HL-60 (cell line): ENCODE measurements at regions not wholly inside any gene's neighbourhood (a gene's known extent, or its start where the extent isn't known, plus 50 kb on each side); places are given as distances from the start of the nearest gene placed in this dataset.
"Not testable (repeated sequence)": the region's sequence is repeated elsewhere in the genome, so short reads cannot be mapped to it uniquely, and the experiment has no call there.

ENCODE experiments used
- DNase-seq, 2 experiments: peaks; one replicate each; pipeline ENCODE4 v3.0.0-alpha.2; 2010 to 2020; ENCODE audit warnings: low read depth in 1 of 2, low spot score in 1 of 2
- H3K27ac ChIP-seq: fragments of 250-450 bp; sonication (Bioruptor Pico); replicated peaks from 2 replicates; pipeline ENCODE4 v1.5.1; 2020; ENCODE audit warnings: mild to moderate bottlenecking, moderate library complexity
- H3K27me3 ChIP-seq: fragments of 250-450 bp; sonication (Bioruptor Pico); 2 replicates; pipeline ENCODE4 v1.5.1; 2021; ENCODE audit warnings: mild to moderate bottlenecking, moderate library complexity; ENCODE audit not compliant: insufficient read depth, poor library complexity, severe bottlenecking
- H3K4me3 ChIP-seq: replicated peaks from 2 replicates; pipeline ENCODE4 v1.5.1; 2011; ENCODE audit warnings: mild to moderate bottlenecking, control low read depth, low read length; ENCODE audit not compliant: insufficient read depth
- GABPA ChIP-seq: IDR thresholded peaks from 2 replicates; pipeline ENCODE4 v1.6.1; 2012; ENCODE audit warnings: low read depth
- POLR2AphosphoS5 ChIP-seq: IDR thresholded peaks from 2 replicates; pipeline ENCODE4 v1.6.1; 2012; ENCODE audit warnings: low read depth
- REST ChIP-seq: IDR thresholded peaks from 2 replicates; pipeline ENCODE4 v1.6.1; 2012; ENCODE audit warnings: low read depth; ENCODE audit not compliant: insufficient replicate concordance
- SPI1 ChIP-seq: IDR thresholded peaks from 2 replicates; pipeline ENCODE4 v1.6.1; 2012; ENCODE audit warnings: low read depth, mild to moderate bottlenecking, borderline replicate concordance
- TF ChIP-seq, protein P1 (sequence below): IDR thresholded peaks from one replicate; pipeline ENCODE4 v1.5.1; 2011; ENCODE audit warnings: low read length, control low read depth, inconsistent platforms; ENCODE audit not compliant: insufficient read depth

DNA sequence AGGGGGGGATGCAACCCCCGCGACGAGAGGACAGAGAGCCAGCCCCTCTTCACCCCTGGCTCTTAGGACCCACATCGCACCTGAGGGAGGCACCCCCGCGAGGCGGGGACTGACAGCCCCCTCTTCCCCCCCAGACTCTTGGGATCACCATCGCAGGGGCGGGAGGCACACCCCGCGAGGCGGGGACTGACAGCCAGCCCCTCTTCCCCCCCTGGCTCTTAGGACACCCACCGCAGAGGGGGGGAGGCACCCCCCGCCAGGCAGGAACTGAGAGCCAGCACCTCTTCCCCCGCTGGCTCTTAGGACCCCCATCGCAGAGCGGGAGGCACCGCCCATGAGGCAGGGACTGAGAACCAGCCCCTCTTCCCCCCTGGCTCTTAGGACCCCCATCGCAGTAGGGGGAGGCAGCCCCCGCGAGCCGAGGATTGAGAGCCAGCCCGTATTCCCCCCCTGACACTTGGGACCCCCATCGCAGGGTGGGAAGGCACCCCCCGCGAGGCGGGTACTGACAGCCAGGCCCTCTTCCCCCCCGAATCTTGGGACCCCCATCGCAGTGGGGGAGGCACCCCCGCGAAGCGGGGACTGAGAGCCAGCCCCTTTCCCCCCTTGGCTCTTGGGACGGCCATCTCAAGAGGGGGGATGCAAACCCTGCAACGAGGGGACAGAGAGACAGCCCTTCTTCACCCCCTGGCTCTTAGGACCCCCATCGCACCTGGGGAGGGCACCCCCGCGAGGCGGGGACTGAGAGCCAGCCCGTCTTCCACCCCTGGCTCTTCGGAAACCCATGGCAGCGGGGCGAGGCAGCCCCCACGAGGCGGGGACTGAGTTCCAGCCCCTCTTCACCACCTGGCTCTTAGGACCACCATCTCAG, 2425.1 kb upstream of the PCDH20 start:
- TF ChIP-seq SPI1 = no peak
- no peak for TF ChIP-seq POLR2AphosphoS5
- no peak for TF ChIP-seq REST
- TF ChIP-seq, protein P1, sequence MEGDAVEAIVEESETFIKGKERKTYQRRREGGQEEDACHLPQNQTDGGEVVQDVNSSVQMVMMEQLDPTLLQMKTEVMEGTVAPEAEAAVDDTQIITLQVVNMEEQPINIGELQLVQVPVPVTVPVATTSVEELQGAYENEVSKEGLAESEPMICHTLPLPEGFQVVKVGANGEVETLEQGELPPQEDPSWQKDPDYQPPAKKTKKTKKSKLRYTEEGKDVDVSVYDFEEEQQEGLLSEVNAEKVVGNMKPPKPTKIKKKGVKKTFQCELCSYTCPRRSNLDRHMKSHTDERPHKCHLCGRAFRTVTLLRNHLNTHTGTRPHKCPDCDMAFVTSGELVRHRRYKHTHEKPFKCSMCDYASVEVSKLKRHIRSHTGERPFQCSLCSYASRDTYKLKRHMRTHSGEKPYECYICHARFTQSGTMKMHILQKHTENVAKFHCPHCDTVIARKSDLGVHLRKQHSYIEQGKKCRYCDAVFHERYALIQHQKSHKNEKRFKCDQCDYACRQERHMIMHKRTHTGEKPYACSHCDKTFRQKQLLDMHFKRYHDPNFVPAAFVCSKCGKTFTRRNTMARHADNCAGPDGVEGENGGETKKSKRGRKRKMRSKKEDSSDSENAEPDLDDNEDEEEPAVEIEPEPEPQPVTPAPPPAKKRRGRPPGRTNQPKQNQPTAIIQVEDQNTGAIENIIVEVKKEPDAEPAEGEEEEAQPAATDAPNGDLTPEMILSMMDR = no peak
- TF ChIP-seq GABPA = no peak
- Histone ChIP-seq H3K4me3 (no peak overlapping the region), H3K27ac (no peak overlapping the region), H3K27me3 (no peaks in the 10 kb centered on the region)
- no peak for DNase-seq

- no peak overlapping the region for H3K27ac ChIP-seq
- H3K27me3 ChIP-seq = no peaks in the 10 kb centered on the region
- TF ChIP-seq, protein P1 = no peak
- TF ChIP-seq GABPA (no peak), POLR2AphosphoS5 (no peak), SPI1 (no peak), REST (no peak)
- H3K4me3 ChIP-seq = no peak overlapping the region
- DNase-seq = no peak
These were observed 2422.9 kb upstream of the PCDH20 start for GRCh38 chr13:63838366-63839110.

DNA sequence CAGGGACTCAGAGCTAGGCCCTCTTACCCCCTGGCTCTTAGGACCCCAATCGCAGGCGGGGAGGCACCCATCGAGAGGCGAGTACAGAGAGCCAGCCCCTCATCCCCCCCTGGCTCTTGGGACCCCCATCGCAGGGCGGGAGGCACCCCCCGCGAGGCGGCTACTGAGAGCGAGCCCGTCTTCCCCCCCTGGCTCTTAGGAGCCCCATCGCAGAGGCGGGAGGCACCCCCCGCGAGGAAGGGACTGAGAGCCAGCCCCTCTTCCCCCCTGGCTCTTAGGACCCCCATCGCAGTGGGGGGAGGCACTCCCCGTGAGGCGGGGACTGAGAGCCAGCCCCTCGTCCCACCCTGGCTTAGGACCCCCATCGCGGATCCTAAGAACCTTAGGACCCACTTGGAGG, 2422.1 kb upstream of the PCDH20 start:
- not testable (repeated sequence) for H3K27ac ChIP-seq, DNase-seq, H3K4me3 ChIP-seq, H3K27me3 ChIP-seq

DNA sequence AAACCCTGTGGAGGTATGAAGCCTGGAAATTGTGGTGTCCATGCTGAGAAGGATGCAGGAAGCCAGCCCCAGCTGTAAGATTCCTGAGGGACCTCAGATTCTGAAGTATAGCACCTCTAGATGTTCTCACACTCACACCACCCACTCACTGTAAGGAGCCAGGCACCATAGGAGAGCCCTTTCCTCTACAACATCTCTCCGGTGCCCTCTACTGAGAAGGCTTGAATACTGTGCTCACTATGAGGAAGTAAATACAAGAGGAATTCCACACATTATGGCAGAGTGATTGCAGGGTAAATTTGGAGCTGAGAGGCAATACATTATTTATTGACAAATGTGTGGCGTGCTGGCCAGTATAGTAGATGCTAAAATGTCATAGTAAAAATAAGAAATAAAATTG, 2414.0 kb upstream of the PCDH20 start:
- not testable (repeated sequence) for H3K27me3 ChIP-seq, H3K27ac ChIP-seq, DNase-seq, H3K4me3 ChIP-seq

DNA sequence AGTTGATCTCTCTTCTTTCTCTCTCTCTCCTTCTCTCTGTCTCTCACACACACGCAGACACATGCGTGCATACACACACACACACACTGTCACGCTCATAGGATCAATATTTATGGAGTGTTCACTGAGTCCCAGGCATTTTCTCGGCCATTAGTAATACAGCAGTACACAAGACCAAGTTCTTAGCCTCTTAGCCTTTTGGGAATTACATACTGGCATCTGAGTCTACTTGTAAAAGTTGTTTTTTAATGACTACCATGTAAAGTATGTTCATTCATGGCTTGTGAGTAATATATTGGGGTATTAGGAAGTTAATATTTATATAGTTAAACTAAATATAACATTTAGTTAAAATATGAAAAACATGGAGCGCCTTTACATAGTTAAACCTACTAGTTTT, 2406.1 kb upstream of the PCDH20 start:
- H3K27ac ChIP-seq, H3K27me3 ChIP-seq, H3K4me3 ChIP-seq, DNase-seq: not testable (repeated sequence)

GRCh38 chr13:63811428-63812004, 2395.9 kb upstream of the PCDH20 start:
- H3K4me3 ChIP-seq, DNase-seq, H3K27me3 ChIP-seq, H3K27ac ChIP-seq: not testable (repeated sequence)

- H3K27ac ChIP-seq, DNase-seq, H3K4me3 ChIP-seq, H3K27me3 ChIP-seq: not testable (repeated sequence)
These were observed 2375.5 kb upstream of the PCDH20 start for GRCh38 chr13:63791134-63791533.
